AG10803 (cell line): ENCODE measurements at regions not wholly inside any gene's neighbourhood (a gene's known extent, or its start where the extent isn't known, plus 50 kb on each side); places are given as distances from the start of the nearest gene placed in this dataset.

ENCODE experiments used
- DNase-seq: peaks from one replicate; pipeline ENCODE4 v3.0.0; 2010; ENCODE audit warnings: low read depth
- H3K4me3 ChIP-seq: 2 replicates; pipeline ENCODE4 v1.5.1; 2011; ENCODE audit warnings: mild to moderate bottlenecking, low read length, control low read depth
- CTCF ChIP-seq: conservative IDR thresholded peaks from 2 replicates; pipeline ENCODE4 v1.5.1; 2011; ENCODE audit warnings: mild to moderate bottlenecking, low read length, control low read depth, inconsistent platforms

DNA sequence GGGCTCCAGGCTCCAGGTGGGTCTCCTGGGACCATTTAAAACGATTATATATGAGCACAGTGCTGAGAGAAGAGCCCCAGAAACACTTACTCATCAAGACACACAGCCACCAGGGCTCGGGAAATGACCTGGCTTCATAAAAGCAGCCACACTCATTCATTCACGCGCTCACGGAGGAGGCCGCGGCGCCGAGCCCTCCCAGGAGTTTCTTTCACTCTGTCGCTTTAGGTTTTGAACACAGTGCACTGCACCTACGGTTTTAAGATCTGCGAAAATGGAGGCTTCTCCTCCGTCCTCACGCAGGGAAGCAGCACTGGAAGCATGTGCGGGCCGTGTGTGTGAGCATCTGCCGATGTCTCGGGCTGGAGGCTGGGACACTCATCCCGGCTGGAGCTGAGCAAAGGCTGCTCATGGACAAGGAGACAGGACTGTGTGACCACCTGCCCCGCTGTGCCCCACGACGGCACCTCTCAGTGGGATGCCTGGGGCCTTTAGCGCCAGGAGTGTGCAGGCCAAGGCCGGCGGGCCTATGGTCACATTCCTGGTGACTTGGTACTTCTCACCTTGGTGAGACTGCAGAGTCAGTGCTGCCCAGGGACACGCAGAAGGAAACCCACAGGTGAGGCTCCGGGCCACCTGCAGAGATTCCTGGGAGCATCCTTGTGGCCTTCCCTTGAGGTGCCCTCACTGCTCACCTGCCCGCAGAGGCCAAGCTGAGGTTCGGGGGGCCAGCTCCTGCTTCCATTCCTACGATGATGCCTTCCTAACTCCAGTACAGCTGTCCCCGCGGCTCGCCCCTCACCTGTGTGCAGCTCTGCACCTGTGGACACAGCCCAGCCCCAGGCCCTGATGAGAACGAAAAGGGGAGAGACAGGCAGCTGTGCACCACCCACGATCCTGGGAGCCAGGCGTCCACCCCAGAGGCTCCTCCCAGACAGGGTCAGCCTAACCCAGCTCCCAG, 872.0 kb downstream of the BRD1 start:
- no peak overlapping the region for H3K4me3 ChIP-seq
- TF ChIP-seq CTCF = no peak
- no peak for DNase-seq

DNA sequence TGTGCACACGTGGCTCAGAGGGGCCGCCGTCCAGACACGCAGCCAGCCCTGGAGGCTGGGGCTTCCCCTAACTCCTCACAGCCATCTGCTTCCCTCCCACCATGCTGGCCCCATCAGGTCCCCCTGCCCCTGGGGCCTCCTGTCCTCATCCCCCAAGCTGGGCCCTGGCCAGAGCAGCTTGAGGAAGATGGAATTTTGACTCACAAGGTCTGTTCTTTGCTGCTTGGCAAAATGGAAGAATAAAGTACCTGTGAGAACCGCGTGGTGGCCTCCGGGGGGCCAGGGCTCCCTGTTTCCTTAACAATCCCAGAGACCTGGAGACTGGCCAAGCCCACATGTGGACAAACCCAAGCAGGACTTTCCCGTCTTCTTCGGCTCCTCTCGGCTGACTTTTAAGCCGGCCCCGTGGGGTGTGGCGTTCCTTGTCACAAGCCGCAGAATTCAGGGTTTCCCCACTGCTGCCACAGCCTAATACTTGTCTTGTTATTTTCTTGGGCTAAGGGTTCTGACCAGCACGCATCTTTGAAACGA, 872.8 kb downstream of the BRD1 start:
- no peak overlapping the region for H3K4me3 ChIP-seq
- DNase-seq = peak; percentile 8
- no peak for TF ChIP-seq CTCF

DNA sequence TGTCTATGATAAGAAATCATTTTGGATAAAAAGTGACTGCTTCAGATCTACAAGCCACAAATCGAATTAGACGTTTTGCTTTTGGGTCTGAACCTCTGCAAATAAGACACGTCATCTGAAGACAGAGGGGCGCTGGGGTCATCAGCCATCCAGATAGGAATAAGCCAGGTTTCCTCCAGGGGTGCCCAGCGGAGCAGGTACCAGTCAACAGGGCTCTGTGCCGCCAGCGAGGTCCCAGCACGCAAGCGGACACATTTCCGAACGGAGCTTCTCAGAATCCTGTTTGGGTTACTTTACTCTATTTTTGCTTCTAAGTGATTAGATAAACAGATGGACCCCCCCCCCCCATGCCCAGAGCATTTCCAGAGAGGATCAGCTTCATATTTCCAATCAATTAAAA, 873.8 kb downstream of the BRD1 start:
- H3K4me3 ChIP-seq = no peak overlapping the region
- no peak for TF ChIP-seq CTCF
- DNase-seq = no peak

- H3K4me3 ChIP-seq = no peak overlapping the region
- TF ChIP-seq CTCF = no peak
- DNase-seq = no peak
These were observed 874.5 kb downstream of the BRD1 start for GRCh38 chr22:48953103-48953720.

GRCh38 chr22:48952256-48953102, 875.2 kb downstream of the BRD1 start:
- no peak for TF ChIP-seq CTCF
- no peak for DNase-seq
- H3K4me3 ChIP-seq = no peak overlapping the region

DNA sequence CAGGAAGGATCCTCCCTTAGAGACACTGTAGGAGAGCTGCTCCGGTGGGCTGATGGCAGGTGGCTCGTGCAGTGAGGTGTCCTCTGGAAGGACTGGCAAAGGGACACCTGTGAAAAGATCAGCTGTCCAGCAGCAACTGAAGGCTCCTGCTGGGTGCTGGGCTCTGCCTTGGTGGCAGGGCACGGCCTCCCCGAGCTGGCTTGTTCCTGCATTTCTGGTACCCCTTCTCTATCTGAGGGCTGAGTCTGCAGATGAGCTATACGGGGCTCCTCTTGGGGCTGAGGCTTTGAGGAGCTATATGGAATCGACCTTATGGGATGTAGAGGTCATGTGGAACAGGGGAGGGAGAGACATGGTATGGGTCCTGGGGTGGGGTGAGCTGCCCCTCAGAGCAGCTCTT, 875.8 kb downstream of the BRD1 start:
- H3K4me3 ChIP-seq = no peak overlapping the region
- TF ChIP-seq CTCF = no peak
- no peak for DNase-seq
